EH (cell line): ENCODE measurements at regions not wholly inside any gene's neighbourhood (a gene's known extent, or its start where the extent isn't known, plus 50 kb on each side); places are given as distances from the start of the nearest gene placed in this dataset.
"Not testable (repeated sequence)": the region's sequence is repeated elsewhere in the genome, so short reads cannot be mapped to it uniquely, and the experiment has no call there.

Source experiments
- DNase-seq: peaks from one replicate; pipeline ENCODE4 v3.0.0-alpha.2; 2015; ENCODE audit warnings: low read depth

DNA sequence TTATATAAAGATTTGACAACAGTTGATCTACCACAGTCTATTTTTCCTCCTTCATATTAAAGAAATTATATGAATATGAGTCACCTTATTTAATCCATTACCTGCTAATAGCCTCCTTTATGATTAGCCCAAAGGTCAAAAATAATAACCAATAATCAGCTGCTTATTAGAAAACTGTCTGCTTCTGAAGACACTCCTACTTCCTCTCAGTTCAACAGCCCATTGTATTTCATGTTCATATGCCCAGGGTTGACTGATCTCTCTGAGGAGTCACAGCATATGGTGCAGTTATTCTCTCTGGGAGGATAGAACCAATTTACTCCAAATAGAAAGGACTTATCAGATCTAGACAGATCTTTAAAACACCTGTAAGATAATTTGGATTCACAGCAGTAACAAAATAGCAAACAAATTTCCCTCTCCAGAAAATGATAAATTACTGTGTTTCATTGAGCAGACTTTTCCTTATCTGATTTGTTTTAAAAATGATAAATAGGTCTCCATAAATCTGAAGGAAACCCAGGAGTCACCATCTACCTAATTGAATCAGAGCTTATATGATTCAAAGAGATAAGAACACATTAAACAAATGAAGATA, 180.4 kb upstream of the ITGA1 start:
- no peak for DNase-seq

DNA sequence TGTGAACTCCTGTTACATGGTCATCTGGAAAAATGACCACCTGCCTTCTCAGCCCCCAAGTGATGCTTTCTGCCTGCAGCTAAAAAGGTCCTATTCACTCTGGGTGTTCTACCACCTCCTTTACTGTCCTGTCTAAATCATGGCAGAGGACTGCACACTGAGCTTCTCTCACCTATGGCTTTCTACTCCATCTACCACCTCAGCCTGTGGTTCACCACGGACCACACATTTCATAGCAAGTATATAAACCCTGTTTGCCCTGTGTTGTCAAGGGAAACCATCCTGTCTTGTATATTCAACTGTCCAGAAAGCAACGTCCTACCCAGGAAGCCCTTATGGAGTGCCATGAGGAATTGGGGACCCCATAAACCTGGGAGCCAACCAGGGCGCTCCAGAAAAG, 167.4 kb upstream of the ITGA1 start:
- no peak for DNase-seq

DNA sequence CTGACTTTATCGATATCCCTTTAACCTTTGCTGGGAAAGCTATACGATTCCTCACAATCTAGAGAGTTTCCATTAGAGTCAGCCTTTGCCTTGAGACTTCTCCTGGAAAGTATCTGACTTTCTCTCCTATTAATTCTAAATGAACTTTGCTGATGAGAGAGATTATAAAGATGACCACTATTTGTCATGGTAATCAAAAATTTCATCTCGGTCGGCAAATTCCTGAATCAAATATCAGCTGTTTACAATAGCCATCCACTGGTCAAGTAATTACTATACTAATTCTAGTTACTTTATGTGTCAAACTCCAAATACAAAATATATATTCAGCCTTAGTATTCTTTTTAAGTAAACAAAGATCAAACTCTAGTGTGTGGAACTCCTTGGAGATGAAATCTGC, 164.4 kb upstream of the ITGA1 start:
- no peak for DNase-seq

DNA sequence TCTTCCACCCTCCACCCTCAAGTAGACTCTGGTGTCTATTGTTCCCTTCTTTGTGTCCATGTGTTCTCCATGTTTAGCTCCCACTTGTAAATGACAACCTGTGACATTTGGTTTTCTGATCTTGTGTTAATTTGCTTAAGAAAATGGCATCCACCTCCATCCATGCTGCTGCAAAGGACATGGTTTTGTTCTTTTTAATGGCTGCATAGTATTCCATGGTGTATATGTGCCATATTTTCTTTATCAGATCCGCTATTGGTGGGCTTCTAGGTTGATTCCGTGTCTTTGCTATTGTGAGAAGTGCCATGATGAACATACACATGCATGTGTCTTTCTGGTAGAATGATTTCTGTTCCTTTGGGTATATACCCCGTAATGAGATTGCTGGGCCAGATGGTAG, 163.4 kb upstream of the ITGA1 start:
- DNase-seq = no peak

DNA sequence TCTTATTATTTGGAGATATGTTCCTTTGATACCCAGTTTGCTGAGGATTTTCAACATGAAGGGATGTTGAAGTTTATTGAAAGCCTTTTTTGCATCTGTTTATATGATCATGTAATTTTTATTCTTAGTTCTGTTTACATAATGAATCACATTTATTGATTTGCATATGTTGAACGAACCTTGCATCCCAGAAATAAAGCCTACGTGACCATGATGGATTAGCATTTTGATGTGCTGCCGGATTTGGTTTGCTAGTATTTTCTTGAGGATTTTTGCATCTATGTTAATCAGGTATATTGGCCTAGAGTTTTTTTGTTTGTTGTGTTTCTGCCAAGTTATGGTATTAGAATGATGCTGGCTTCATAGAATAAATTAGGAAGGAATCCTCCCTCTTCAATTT, 161.4 kb upstream of the ITGA1 start:
- DNase-seq = no peak

DNA sequence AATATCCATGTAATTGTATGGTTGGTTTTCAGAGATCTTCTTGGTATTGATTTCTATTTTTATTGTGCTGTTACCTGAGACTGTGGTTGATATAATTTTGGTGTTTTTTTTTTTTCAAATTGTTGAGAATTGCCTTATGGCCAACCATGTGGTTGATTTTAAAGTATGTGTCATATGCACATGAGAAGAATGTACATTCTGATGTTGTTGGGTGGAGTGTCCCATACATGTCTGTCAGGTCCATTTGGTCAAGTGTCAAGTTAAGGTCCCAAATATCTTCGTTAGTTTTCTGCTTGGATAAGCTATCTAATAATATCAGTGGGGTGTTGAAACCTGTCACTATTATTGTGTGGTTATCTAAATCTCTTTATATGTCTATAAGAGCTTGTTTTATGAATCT, 160.0 kb upstream of the ITGA1 start:
- DNase-seq = no peak

DNA sequence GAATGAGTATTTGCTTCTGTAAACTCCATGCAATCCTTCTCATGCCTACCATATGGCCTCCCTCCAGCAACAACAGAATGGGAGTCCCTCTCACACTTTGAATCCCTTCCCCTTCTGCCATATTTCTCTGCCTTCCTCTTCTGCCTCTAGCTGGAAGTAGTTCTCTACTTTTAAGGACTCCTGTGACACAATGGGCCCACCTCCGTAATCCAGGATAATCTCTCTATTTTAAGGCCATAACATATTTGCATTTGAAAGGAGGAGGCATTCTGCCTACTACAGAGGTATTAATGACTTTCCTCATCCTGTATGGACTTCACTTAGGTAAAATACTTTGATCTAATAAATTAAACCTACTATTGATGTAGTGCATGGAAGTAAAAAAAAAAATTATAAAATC, 155.4 kb upstream of the ITGA1 start:
- no peak for DNase-seq

DNA sequence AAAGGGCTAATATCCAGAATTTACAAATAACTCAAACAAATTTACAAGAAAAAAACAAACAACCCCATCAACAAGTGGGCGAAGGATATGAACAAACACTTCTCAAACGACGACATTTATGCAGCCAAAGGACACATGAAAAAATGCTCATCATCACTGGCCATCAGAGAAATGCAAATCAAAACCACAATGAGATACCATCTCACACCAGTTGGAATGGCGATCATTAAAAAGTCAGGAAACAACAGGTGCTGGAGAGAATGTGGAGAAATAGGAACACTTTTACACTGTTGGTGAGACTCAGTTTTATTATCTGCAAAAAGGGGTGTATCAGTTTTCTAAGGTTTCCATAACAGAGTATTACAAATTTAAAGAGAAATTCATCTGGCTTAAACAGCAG, 153.5 kb upstream of the ITGA1 start:
- not testable (repeated sequence) for DNase-seq

DNA sequence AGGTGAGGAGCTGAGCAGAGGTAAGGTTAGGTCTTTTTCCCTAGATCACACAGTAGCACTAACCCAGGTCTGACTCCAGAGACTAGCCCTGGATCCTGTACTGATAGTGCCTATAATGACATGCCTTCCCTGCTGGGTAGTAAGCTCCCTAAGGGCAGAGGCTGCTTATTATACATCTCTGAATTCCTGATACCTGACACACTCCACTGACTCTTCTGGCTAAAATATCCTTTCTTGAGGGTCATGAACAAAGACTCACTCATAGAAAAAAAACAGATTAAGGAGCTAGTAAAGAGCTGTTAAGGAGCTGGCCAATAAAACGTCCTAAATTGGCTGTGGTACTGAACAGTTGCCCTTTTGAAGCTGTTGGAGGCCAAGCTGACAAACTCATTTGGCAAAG, 149.0 kb upstream of the ITGA1 start:
- no peak for DNase-seq

DNA sequence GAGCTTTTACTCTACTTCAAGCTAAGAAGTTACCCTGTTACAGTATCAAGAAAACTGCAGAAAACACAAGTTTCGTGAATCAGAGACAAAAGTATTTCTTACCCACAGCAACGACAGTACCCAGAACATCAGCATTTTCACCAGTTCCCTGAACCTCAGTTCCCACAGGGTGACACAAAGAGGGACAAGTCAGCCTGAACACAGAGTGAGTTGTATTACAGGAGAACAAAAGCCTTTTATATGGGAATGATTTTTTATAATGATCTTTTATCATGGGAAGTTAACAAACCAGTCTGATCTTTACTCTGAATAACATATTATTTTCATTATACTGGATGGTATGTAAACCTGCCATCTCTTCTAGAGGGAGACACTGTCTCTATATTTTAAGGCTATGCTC, 139.0 kb upstream of the ITGA1 start:
- DNase-seq = no peak

DNA sequence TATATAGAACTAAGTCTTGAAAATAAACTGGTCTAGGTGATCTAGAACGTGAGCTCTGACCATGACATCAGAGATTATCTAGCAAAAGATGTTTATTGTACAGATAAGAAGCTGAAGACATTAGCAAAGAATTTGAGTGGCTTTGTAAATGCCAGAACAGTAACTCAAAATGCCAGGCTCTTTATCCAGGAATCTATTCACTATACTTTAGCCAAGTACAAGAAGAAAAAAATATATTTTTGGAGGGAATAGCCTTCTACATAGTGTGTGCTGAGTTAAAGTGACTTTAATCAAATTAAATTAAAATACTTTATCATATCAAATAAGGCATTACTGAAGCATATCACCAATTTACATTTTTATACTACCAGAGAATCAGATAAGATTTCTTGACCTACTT, 132.6 kb upstream of the ITGA1 start:
- DNase-seq = no peak

DNA sequence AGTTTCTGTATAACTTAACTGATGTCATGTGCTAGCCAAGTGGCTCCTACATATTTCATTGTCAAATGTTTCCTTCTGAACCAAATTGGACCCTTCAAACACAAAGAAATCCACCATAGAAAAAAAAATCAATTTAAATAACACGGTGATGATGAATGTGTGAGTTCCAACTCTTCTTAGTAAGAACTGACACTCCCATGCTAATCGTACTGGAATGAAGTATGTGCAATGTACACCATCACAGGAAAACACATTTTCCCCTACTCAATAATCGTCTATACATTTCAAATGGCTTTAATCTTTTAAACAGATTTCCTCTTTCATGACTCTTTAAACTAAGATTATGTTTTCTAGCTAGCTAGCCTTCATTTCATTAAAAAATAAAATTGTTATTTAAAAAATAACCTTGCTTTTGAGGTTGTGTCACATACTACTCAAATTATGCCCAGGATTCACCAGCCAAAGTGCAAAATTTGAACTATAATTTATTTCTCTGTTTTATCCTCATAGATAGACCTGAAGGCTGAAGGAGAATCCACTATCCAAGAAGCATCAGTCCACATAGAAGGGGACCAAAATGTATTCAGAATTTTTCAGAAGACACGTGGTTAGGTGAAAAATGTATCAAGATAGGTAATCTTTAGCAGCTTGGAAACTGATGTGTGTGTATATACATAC, 131.0 kb upstream of the ITGA1 start:
- DNase-seq = no peak

DNA sequence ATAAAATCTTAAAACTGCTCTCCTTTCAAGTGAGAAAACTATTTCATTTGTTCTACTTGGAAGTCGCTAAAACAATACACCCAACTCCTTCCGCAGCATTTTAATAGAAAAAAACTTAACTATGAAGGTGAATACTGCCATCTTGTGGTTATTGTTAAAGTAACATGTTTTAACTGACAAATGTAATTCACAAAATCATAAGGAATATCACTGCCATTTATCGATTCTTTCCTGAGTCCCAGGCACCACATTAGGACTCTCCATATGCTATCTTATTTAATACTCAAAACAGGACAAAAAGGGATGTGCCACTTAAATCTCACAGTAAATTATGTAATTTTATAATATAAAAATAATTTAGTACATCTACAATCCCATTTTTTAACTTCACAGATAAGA, 130.5 kb upstream of the ITGA1 start:
- DNase-seq = peak; percentile 56

DNA sequence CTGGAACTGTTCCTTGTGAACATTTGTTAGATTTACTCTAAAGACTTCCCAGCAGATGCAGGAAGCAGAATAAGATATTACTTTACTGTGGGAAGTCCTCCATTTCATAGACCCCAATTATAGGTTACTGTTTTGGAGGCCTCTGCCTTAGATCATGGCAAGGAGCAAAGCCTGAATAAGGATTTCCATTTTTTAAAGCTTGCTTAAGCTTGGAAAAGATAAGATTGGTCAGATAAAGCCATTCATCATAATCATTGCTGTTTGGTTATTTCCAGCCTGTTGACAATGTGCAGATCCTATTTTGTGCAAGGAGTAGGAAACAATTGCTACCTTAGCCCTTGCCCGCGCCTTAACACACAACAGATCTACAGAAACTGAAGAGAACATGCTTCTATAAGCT, 129.5 kb upstream of the ITGA1 start:
- no peak for DNase-seq

DNA sequence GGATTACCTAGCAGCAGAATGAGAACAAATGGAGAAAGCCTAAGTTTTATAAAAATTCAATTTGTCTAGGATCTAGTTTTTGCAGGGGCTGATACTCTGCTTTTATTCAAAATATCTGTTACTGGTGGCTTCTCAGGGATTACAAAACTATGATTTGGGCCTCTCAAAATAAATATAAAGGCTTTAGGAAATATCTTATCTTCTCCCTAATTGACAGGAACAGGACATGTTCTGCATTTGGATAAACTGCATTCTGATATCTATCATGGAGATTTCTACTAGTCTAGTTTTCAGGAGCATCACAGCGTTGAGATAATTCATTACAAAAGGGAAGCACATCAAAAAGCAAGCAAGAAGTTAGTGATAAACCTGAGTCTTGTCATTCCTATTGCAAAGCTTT, 127.1 kb upstream of the ITGA1 start:
- DNase-seq = no peak

DNA sequence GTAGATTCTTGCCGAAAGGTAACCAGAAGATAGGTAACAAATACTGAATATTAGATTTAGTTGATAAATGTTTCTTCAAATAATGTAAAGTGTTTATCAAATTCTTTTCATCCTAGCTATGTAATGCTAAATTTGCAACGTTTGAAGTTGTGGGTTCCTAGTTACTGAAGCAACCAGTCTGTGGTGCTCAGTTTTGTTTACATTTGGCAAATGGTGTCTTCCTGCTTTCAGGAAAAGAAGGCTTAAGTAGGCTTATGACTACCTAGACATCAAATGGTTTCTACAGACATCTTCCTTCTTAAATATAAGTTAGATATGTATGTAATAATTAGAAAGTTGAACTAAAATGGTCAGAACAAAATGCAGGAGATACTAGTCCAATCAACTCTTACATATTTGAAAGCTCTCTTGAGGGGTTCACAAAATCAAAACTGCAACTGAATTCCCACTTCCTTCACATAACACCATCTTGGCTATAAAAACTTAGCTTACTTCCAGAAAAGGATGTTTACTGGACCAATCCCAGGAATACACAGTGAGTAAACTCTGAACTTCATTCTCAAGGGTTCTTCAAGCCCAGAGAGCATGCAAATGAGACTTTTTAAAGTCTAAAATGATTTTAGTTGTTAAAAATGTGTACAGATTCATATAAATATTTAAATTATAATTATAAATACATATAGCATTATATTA, 125.7 kb upstream of the ITGA1 start:
- peak; percentile 27 for DNase-seq

DNA sequence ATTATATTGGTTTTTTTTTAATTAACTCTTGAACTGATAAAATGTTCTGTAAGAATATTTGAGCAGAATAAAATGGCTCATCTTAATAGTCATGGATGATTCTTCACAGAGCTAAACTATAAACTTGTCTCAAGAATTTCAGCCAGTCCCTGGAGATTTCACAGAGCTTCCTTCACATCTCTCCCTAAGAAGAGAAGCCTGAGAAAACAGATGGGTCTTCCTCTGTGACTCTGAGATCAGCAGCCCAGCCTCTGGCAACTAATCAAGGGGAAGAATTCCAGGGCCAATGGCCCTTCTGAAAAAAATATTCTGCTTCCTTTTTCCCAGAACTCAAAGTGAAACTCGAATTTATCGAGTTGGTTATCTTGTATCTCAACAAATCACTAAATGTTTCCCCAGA, 122.2 kb upstream of the ITGA1 start:
- DNase-seq = peak; percentile 66

DNA sequence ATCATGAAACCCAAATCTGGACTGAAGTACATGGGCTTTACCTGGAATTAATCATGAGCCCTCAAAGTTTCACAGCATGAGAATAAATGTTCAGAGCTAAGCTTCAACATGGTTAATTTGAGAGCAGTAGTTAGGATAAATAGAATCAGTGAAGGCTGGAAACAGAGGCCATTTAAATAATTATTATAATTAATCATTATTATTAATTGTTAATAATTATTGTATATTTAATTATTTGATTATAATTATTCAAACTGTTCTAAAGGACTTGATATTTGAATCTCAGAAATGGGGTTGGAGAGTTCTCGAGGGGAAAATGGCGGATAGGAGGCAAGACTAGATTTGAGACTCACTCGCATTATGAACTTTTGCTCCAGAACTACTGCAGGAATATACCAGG, 119.6 kb upstream of the ITGA1 start:
- no peak for DNase-seq

DNA sequence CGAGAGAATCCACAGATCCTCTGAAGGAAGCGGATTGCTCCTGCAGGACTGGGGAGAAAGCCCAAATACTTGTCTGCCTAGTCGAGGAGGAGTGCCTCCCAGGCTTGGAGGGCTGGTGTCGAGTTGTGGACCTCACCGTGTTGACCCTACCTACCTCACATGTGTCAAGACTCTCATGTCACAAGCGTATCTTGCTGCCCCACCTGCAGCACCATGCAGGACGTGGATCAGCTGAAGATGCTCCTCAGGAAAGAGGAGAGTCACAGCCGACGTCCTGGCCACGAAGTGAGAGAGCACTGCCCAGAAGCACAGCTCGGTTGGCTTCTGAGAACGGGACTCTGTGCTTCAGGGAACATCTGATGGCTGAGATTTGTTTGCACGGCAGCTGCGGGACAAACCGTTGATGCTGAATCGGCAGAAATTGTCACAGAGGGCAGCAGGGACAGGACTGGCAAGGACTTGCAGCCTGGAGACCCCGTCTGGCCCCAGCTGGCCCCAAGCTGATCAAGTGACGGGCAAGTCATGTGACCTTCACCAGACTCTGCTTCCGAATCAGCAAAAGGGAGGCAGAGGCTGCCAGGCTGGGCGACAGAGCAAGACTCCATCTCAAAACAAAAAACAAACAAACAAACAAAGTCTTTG, 119.1 kb upstream of the ITGA1 start:
- DNase-seq = no peak

DNA sequence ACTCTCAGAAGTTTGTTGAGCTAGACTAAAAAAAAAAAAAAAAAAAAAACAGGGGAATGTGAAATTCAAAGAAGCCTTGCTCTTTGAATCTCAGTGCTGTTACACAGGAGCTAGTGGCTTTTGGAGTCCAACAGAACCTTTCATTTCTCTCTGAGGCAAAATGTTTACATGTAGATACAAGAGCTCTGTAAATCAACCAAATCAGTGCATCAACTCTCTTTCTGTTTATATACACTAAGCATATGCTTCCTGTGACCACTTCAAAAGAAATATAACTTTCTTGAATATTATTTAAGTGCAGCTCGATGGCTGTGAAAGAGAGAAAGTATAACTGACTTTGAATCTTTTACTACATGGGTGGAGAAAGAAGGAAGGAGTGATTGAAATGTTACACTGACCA, 115.3 kb upstream of the ITGA1 start:
- no peak for DNase-seq

DNA sequence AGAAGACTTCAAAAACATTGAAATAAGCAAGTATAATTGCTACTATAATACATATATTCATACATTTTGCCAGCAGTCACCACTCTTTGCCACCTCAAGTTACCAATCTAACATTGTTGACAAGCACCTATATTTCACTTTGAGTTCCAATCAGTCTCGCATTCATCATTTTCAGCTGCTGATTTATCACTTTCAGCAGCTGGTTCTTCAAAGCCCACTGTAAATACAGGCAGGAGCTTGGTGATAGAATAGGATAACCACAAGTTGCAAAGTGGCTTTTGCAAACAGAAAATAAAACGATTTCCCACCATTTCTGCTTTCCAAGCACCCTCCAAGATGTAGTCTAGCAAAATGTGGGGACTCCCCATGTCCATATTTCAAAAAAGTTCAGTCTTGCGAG, 114.2 kb upstream of the ITGA1 start:
- no peak for DNase-seq

DNA sequence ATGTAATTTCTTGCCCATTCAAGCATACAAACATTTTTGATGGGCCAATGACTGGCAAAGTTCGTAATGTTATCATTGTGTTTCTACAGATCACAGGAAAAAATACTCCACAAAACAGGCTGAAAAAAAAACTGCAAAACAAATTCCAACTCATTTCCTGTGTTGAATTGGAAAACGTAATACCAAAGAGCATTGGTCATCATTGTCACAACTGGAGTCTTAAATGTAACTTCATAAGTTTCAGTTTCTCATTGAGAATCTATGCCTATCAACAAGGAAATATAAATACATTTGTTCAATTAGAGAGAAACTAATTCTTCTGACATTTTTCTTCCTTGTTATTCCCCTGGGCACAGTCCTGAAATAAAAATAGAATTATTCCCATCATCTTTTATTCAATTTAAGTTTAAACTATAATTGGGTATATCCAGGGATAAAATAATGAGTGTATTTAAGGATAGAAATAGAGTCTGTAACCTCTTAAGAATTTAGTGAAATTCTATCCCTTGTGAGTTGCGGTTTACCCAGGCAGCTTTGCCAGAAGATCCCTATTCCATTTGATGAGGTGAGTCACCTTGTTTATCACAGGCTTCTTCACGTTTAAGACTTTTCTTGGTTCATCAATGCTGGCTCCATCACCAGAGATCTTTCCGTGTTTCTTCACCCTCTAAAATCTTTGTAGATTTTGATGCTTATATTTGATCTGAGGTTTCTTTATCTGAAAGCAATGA, 112.7 kb upstream of the ITGA1 start:
- DNase-seq = peak; percentile 92

DNA sequence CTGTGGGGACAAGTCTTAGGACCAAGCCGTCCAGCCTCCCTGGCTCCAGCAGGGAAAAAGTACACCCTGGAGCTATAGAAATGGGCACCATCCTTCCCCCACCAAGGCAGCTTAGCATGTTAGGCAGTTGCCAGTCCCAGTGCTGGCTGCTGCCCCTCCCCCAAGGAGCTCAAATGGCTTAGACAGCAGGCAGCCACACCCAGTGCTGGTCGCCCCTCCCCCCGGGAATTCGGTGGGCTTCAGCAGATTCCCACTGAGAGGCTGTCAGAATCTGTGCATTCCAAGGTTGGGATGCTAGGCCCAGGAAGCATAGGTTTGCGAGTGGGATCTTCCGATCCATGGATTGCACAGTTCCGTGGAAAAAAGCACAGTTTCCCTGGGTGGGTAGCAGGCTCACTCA, 105.2 kb upstream of the ITGA1 start:
- no peak for DNase-seq
